ENCODE measurements at regions not wholly inside any gene's neighbourhood (a gene's known extent, or its start where the extent isn't known, plus 50 kb on each side); places are given as distances from the start of the nearest gene placed in this dataset.
"Not testable (repeated sequence)": the region's sequence is repeated elsewhere in the genome, so short reads cannot be mapped to it uniquely, and the experiment has no call there.

DNA sequence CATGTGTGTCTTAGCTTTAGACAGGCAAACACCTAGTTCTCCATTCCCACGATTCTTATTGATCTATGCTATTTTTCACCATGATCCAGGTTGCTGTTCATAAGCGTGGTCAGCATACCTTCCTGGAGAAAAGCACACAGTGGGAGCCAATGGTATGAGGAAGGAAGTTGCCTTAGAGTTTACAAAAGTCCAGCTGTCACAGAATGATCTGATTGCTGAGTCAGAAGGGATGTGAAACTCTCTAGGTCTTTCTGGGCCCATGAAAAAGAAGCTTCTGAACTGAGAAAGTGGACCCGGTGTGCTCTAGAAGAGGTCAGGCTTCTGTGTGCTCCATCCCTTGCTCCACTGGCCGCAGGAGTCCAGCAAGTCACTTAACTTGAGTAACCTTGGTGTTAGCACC lies 71.0 kb upstream of the CCL1 start:
- Histone ChIP-seq H3K27me3 (no peaks in the 10 kb centered on the region), H3K27ac (no peak overlapping the region), H3K4me3 (no peak overlapping the region), H3K36me3 (ENCODE audit: low read depth, missing control alignments) (no peaks in the 10 kb centered on the region), H3K4me1 (no peaks in the 10 kb centered on the region), H3K9me3 (no peaks in the 10 kb centered on the region)
- TF ChIP-seq POLR2A (IDR thresholded peaks at IDR 0.05): no peak
- TF ChIP-seq, protein P1, sequence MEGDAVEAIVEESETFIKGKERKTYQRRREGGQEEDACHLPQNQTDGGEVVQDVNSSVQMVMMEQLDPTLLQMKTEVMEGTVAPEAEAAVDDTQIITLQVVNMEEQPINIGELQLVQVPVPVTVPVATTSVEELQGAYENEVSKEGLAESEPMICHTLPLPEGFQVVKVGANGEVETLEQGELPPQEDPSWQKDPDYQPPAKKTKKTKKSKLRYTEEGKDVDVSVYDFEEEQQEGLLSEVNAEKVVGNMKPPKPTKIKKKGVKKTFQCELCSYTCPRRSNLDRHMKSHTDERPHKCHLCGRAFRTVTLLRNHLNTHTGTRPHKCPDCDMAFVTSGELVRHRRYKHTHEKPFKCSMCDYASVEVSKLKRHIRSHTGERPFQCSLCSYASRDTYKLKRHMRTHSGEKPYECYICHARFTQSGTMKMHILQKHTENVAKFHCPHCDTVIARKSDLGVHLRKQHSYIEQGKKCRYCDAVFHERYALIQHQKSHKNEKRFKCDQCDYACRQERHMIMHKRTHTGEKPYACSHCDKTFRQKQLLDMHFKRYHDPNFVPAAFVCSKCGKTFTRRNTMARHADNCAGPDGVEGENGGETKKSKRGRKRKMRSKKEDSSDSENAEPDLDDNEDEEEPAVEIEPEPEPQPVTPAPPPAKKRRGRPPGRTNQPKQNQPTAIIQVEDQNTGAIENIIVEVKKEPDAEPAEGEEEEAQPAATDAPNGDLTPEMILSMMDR (IDR thresholded peaks at IDR 0.05): no peak
- intact Hi-C loops (cut with DNase I; ENCODE audit: low total_unique reads): no loop called here
- DNase-seq: no peak
- WGBS, 2 donors: 72 to 84% methylated on average over 4 of the region's 4 CpGs

- DNase-seq: no peak
- WGBS, 2 donors: 24 to 37% methylated on average over 10 to 14 of the region's 14 CpGs
- intact Hi-C loops (cut with DNase I; ENCODE audit: low total_unique reads): loop anchor here (10.0 kb wide), 1 partner anchor 210 kb away; no protein-coding TSS in a partner anchor
- Histone ChIP-seq H3K27ac (no peak overlapping the region), H3K4me3 (no peak overlapping the region), H3K9me3 (no peaks in the 10 kb centered on the region), H3K27me3 (no peaks in the 10 kb centered on the region), H3K36me3 (ENCODE audit: low read depth, missing control alignments) (no peaks in the 10 kb centered on the region), H3K4me1 (no peaks in the 10 kb centered on the region)
- TF ChIP-seq POLR2A (IDR thresholded peaks at IDR 0.05): no peak
- TF ChIP-seq, protein P1 (IDR thresholded peaks at IDR 0.05): no peak
Observed at GRCh38 chr17:34424814-34425491, 61.9 kb upstream of the CCL1 start.

DNA sequence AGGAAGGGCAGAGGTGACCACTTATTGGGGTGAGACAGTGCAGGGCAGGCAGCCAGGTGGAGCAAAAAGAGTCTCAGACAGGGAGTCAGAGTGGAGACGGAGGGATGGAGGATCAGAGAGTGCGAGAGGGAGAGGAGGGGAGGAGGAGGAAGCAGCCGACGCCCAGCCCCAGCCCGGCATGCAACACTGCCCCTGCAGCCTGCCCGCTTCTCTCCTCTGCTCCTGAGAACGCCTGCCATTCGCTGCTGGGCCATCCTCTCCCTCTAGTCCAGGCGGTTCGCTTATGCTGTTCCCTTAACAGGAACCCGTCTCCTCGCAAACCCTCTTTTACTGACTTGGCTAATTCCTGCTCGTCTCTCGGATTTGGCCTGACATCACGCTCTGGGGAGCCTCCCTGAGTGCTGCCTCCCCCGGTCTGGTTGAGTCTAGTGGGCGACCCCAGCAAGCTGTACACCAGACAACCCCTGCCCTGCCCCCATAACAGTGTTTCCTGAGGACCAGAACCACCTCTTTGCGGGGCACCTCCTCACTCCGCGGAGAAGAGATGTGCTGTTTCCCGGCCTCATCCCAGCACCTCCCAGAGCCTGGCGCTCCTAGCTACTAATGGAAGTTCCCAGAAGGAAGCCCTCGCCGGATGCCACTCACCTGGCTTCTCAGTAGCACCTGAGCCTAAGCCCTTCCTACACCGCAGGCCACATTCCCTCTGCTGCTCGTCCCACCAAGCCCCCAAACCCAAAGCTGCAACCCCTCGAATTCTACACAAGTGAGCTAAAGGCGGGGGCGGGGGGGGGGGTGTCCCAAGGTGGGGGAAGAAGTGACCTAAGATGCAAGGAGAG lies 61.2 kb upstream of the CCL1 start:
- intact Hi-C loops (cut with DNase I; ENCODE audit: low total_unique reads): loop anchor here (10.0 kb wide), 1 partner anchor 211 kb away; no protein-coding TSS in a partner anchor
- no peaks in the 10 kb centered on the region for H3K36me3 ChIP-seq (ENCODE audit: low read depth, missing control alignments)
- no peak overlapping the region for H3K4me3 ChIP-seq
- 6 to 8% methylated on average over 18 to 29 of the region's 29 CpGs for WGBS, 2 donors
- TF ChIP-seq, protein P1 (IDR thresholded peaks at IDR 0.05): no peak
- no peak for TF ChIP-seq POLR2A (IDR thresholded peaks at IDR 0.05)
- no peaks in the 10 kb centered on the region for H3K27me3 ChIP-seq
- no peak for DNase-seq
- no peaks in the 10 kb centered on the region for H3K9me3 ChIP-seq
- no peaks in the 10 kb centered on the region for H3K4me1 ChIP-seq
- no peak overlapping the region for H3K27ac ChIP-seq

DNA sequence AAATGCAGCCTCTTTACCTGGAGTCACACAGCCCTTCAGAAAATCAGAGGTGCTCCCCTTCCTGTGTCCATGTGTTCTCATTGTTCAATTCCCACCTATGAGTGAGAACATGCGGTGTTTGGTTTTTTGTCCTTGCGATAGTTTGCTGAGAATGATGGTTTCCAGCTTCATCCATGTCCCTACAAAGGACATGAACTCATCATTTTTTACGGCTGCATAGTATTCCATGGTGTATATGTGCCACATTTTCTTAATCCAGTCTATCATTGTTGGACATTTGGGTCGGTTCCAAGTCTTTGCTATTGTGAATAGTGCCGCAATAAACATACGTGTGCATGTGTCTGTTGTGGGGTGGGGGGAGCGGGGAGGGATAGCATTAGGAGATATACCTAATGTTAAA lies 60.3 kb upstream of the CCL1 start:
- not testable (repeated sequence) for H3K27me3 ChIP-seq; H3K27ac ChIP-seq; H3K4me1 ChIP-seq; DNase-seq; H3K36me3 ChIP-seq (ENCODE audit: low read depth, missing control alignments); H3K9me3 ChIP-seq; H3K4me3 ChIP-seq
- WGBS, 2 donors: 70 to 74% methylated on average over 6 of the region's 7 CpGs
- intact Hi-C loops (cut with DNase I; ENCODE audit: low total_unique reads): loop anchor here (10.0 kb wide), 1 partner anchor 211 kb away; no protein-coding TSS in a partner anchor

DNA sequence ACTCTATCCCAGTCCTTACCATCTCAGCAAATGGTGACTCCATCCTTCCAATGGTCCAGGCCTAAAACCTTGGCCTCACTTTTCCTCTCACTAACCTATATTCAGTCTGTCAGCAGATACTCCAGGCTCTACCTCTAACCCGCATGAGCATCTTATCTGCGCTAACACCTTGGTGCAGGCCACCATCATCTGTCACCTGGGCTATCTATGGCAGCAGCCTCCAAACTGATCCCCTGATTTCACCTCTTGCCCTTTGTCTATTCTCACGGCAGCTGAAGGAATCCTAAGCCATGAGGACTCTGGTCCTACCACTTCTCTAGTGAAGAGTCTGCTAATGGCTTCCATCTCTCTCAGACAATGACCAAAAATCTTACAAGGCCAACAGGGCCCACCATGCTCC lies 57.9 kb upstream of the CCL1 start:
- H3K27me3 ChIP-seq: no peaks in the 10 kb centered on the region
- H3K27ac ChIP-seq: no peak overlapping the region
- TF ChIP-seq POLR2A (IDR thresholded peaks at IDR 0.05): no peak
- TF ChIP-seq, protein P1 (IDR thresholded peaks at IDR 0.05): no peak
- intact Hi-C loops (cut with DNase I; ENCODE audit: low total_unique reads): loop anchor here (10.0 kb wide), 1 partner anchor 214 kb away; no protein-coding TSS in a partner anchor
- H3K9me3 ChIP-seq: no peaks in the 10 kb centered on the region
- no peak for DNase-seq
- no peaks in the 10 kb centered on the region for H3K36me3 ChIP-seq (ENCODE audit: low read depth, missing control alignments)
- no peaks in the 10 kb centered on the region for H3K4me1 ChIP-seq
- WGBS, 2 donors: 84 to 85% methylated on average over 3 of the region's 3 CpGs
- no peak overlapping the region for H3K4me3 ChIP-seq
